IPS-18a (cell line): ENCODE measurements at regions not wholly inside any gene's neighbourhood (a gene's known extent, or its start where the extent isn't known, plus 50 kb on each side); places are given as distances from the start of the nearest gene placed in this dataset.

ENCODE experiments used
- H3K27ac ChIP-seq: one replicate; pipeline ENCODE4 v1.5.1; 2013; ENCODE audit warnings: low read length
- H3K27me3 ChIP-seq: one replicate; pipeline ENCODE4 v1.6.1; 2013; ENCODE audit warnings: mild to moderate bottlenecking, low read length; ENCODE audit not compliant: control insufficient read depth, insufficient read depth
- H3K36me3 ChIP-seq: one replicate; pipeline ENCODE4 v1.6.1; 2013; ENCODE audit warnings: low read depth, low read length; ENCODE audit not compliant: control insufficient read depth
- H3K4me1 ChIP-seq: one replicate; pipeline ENCODE4 v1.6.1; 2013; ENCODE audit warnings: low read depth, low read length; ENCODE audit not compliant: control insufficient read depth
- H3K4me3 ChIP-seq: one replicate; pipeline ENCODE4 v1.5.1; 2013; ENCODE audit warnings: low read length
- H3K9ac ChIP-seq: one replicate; pipeline ENCODE4 v1.6.1; 2013; ENCODE audit warnings: mild to moderate bottlenecking, low read length, moderate library complexity
- H3K9me3 ChIP-seq: one replicate; pipeline ENCODE4 v1.6.1; 2013; ENCODE audit warnings: low read depth, low read length; ENCODE audit not compliant: control insufficient read depth

DNA sequence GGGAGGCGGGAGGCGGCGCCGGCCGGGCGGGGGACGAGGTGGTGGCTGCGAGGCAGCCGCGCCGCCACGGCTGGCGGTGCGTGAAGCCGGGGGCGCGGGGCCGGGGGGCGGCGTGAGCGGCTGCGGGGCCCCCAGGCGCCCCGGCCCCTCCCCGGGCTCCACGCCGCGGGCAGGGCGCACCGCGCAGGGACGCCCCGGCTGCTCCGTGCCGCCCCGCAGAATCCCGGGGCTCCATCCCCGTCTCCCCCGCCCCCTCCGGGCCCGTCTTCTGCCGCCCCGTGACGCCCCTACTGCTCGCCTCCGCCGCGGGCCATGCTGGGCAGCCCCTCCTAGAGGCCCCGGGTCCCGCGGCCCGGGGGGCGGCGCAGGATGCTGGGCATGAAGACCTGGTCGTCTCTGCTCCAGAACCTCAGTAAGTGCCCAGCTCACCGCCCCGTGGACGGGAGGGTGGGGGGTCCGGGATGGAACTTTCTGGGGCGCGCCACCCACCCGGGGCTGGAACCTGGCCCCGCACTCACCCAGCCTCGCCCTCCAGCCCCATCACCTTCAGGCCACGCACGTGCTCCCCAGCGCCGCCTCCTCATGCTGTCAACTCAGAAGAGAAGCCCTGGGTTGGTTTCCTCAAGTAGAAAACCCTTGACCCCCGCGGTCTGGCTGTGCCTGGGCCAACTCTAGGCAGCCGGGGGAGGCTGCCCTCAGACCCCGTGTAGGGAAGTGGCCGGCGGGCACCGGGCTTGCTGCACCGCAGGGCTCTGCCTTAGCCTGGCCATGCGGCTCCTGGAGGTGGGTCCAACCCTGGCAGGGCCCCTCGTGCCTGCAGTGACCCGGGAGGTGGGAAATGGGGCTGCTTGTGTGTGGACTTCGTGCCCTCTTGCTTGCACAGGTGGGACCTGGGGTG is 150.2 kb upstream of the GSE1 start:
- H3K36me3 ChIP-seq: no peaks in the 10 kb centered on the region
- H3K27me3 ChIP-seq: peaks cover 70% of the 10 kb centered on the region
- H3K9ac ChIP-seq: no peak overlapping the region
- H3K4me1 ChIP-seq: peaks cover 19% of the 10 kb centered on the region
- H3K27ac ChIP-seq: no peak overlapping the region
- H3K4me3 ChIP-seq: peak overlapping the region; percentile 11
- H3K9me3 ChIP-seq: no peaks in the 10 kb centered on the region

DNA sequence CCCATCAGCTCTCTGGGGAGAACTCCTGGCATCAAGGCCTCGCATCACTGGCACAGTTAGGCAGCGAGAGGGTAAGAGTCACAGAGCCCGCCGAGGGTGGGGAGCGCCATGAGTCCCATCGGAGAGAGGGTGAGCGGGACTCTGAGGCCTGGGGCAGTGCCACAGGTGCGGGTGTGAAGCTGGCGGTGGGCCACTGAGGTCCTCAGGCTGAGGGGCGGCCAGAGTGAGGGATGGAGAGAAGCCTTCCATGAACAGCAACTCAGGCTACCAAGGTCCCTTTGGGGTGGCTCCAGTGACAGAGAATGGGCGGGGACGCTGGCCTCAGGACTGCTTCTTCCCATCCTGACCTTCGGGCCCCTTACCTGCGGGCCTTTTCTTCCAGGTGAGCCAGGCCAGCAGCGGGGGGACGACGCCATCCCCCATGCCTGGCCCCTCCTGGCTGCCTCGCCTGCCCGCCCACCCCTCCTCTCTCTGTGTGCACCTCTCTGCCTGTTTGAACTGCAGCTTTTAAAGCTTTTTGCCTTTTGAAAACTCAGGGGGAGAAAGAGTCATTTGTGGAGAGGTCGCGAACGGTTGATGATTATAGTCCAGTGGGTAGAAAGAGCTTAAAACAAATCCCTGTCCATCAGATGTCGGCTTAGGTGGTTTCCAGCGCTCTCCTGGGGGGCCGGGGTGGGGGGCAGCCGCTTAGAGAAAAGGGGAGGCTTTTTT is 149.3 kb upstream of the GSE1 start:
- peaks cover 19% of the 10 kb centered on the region for H3K4me1 ChIP-seq
- peaks cover 61% of the 10 kb centered on the region for H3K27me3 ChIP-seq
- no peaks in the 10 kb centered on the region for H3K36me3 ChIP-seq
- no peak overlapping the region for H3K9ac ChIP-seq
- no peak overlapping the region for H3K27ac ChIP-seq
- H3K9me3 ChIP-seq: no peaks in the 10 kb centered on the region
- no peak overlapping the region for H3K4me3 ChIP-seq

DNA sequence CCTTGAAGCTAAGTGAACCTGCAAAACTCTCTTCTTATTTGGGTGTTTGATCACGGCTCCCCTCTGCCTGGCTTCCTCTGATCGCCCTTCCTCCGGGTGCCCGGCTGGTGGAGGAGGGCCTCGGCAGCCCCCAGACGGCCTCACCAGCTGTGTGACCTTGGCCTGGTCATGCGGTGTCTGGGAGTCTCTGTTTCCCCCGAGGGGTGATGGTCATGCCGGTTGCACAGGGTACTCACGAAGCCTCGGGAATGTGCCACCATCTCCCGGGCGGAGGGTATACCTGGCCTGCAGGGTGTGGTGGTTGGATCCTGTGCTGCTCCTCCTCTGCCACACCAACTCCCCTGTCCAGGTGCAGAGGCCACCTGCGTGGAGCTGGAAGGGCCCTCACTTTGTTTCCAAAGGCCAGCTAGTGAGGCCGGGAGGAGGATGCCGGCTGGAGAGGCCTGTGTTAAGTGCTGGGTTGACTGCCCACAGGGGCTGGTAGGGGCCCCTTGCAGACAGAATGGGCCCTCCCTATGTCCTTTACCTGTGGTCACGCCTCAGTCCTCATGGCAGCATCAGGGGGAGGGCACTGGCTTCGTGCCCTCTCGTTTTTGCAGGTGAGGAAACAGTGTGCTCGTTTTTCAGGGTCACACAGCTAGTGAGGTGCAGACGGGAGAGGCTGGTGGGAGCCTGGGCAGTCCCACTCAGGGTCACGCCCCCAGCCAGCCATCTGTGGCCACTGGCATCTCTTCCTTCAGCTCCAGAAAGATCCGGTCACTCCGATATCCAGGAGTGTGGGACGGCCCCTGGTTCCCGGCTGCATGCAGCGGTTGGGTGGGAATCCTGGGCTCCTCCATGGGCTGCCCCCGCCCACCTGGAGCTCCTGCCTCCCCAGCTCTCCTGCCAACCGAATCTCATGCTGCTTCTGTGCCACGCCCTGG is 148.5 kb upstream of the GSE1 start:
- peaks cover 53% of the 10 kb centered on the region for H3K27me3 ChIP-seq
- H3K9me3 ChIP-seq: no peaks in the 10 kb centered on the region
- no peak overlapping the region for H3K27ac ChIP-seq
- no peaks in the 10 kb centered on the region for H3K36me3 ChIP-seq
- peaks cover 19% of the 10 kb centered on the region for H3K4me1 ChIP-seq
- no peak overlapping the region for H3K9ac ChIP-seq
- no peak overlapping the region for H3K4me3 ChIP-seq

DNA sequence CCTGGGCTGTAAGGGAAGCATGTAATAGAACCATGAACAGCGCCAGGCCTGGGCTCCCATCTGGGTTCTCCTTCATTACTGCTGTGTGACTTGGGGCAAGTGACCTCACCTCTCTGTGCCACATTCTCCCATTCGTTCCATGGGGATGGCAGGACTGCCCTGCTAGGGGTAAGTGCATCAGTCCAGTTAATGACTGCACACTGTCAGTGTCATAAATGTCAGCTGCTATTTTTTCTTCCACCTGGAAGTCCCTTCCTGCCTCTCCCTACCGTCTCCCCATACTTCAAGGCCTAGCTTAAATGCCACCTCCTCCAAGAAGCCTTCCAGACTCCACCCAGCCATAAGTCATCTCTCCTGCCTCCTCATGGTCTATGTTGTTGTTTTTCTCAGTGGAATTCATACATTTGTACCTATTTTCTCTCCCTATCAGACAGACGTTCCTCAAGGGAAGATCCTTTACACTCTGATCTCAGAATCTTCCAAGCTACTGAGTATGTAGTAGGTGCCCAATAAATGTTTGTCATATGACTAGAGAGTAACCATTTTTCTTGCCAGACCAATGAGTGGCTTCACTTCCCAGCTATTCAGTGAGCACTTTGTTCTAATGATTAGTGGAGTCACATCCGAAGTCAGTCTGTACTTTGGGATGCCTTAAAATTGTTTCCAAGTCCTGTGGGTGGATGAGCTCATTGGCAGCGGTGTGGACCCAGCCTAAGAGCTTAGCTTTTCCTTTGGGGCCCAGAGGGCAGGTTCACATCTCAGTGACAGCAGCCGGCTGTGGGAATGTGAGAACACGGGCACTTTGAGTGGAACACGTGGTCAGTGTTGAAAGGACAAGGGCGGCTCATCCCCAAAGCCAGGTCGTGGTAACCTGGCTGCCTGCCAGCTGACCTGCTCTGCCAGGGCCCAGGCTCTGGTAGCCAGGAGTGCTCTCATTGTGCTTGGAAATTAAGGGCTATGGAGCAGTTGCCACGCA is 147.5 kb upstream of the GSE1 start:
- Histone ChIP-seq H3K9ac (no peak overlapping the region), H3K36me3 (no peaks in the 10 kb centered on the region), H3K4me3 (no peak overlapping the region), H3K27me3 (peaks cover 46% of the 10 kb centered on the region), H3K27ac (no peak overlapping the region), H3K9me3 (no peaks in the 10 kb centered on the region), H3K4me1 (peaks cover 9% of the 10 kb centered on the region)

DNA sequence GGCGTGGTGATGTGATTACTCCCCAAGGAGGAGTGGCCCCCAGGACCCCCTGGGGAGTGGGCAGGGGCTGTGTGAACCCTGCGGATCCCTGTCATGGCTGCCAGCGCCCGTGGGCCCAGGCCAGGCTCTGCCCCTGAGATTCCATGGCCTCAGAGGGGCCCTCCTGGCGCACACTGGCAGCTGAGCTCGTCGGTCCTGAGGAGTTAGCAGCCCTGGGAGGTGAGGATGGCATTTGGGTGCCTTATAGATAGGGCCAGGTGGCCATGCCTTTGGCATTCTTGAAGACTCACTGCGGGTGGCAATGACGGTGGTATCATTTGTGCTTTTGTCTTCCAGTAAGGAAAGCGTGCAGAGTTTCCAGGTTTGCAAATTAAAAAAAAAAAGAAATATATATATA is 146.8 kb upstream of the GSE1 start:
- Histone ChIP-seq H3K27ac (no peak overlapping the region), H3K4me1 (peaks cover 2% of the 10 kb centered on the region), H3K36me3 (no peaks in the 10 kb centered on the region), H3K4me3 (no peak overlapping the region), H3K9ac (no peak overlapping the region), H3K27me3 (peaks cover 39% of the 10 kb centered on the region), H3K9me3 (no peaks in the 10 kb centered on the region)

DNA sequence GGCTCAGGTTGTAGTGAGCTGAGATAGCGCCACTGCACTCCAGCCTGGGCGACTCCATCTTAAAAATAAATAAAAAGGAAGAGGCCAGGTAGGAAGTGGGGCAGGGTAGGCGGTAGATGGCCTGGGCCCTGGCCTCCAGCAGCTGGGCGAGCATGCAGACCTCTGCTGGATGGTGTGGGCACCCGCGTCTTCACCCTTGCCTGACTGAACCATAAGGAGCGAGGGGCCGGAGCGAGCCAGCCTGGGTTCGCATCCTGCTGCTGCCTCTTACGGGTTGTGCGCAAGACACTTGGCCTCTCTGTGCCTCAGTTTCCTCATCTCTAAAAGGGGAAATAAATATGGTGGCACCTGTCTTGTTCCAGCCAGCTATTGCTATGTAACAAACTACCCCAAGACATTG is 146.1 kb upstream of the GSE1 start:
- Histone ChIP-seq H3K27ac (no peak overlapping the region), H3K4me1 (no peaks in the 10 kb centered on the region), H3K27me3 (peaks cover 33% of the 10 kb centered on the region), H3K9me3 (no peaks in the 10 kb centered on the region), H3K4me3 (no peak overlapping the region), H3K36me3 (no peaks in the 10 kb centered on the region), H3K9ac (no peak overlapping the region)

DNA sequence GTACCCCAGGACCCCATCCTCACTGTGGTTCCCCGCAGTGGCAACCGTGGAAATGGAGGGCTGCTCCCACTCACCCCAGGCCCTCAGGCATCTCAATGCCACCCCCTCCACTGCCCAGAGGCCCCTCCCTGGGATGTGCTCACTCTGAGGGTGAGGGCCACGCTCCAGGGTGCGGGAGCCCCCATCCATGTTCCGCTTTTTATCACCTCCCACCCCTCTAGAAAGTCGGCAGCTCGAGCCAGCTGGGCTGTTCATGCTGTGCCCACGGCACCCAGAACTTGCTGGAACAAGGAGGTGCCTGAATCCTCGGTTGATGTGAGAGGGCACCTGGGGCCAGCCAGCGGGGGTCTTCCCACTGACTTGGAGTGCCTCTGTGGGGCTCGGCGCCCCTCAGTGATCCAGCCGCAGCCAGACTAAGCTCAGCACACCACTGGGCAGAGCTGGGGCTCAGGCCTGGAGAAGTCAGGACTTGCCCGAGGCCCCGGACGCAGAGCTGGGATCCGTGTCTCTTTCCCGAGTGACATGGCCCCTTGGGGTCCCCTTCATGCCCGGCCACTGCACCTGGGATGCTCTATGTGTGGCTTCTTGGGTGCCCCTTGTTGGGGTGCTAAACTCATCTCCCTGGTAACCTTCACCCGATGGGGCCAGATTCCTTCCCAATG is 143.1 kb upstream of the GSE1 start:
- peaks cover 17% of the 10 kb centered on the region for H3K4me1 ChIP-seq

DNA sequence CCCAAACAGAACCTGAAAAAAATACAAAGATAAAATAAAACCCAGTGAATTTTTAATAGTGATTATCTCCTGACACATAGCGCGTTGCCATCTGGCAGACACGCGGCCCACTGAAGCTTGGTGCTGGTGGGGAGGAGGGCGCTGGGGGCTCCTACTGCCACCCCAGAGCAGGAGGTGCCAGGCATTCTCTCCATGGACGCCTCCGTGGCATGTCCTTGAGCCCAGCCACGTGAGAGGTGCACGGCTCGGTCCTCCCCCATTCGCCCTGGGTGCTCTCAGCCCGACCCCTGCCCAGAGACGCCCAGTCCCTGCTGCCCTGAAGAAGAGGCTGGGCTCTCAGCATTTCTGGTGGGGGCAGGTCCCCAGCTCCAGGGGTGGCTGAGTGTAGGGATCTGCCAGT is 142.2 kb upstream of the GSE1 start:
- Histone ChIP-seq H3K9ac (no peak overlapping the region), H3K27ac (no peak overlapping the region), H3K9me3 (no peaks in the 10 kb centered on the region), H3K27me3 (peaks cover 5% of the 10 kb centered on the region), H3K4me1 (peaks cover 18% of the 10 kb centered on the region), H3K4me3 (no peak overlapping the region), H3K36me3 (no peaks in the 10 kb centered on the region)

More for the DNA sequence above, 143.1 kb upstream of the GSE1 start:
- no peak overlapping the region for H3K4me3 ChIP-seq
- H3K36me3 ChIP-seq: no peaks in the 10 kb centered on the region
- H3K27ac ChIP-seq: no peak overlapping the region
- peaks cover 11% of the 10 kb centered on the region for H3K27me3 ChIP-seq
- no peaks in the 10 kb centered on the region for H3K9me3 ChIP-seq
- no peak overlapping the region for H3K9ac ChIP-seq

DNA sequence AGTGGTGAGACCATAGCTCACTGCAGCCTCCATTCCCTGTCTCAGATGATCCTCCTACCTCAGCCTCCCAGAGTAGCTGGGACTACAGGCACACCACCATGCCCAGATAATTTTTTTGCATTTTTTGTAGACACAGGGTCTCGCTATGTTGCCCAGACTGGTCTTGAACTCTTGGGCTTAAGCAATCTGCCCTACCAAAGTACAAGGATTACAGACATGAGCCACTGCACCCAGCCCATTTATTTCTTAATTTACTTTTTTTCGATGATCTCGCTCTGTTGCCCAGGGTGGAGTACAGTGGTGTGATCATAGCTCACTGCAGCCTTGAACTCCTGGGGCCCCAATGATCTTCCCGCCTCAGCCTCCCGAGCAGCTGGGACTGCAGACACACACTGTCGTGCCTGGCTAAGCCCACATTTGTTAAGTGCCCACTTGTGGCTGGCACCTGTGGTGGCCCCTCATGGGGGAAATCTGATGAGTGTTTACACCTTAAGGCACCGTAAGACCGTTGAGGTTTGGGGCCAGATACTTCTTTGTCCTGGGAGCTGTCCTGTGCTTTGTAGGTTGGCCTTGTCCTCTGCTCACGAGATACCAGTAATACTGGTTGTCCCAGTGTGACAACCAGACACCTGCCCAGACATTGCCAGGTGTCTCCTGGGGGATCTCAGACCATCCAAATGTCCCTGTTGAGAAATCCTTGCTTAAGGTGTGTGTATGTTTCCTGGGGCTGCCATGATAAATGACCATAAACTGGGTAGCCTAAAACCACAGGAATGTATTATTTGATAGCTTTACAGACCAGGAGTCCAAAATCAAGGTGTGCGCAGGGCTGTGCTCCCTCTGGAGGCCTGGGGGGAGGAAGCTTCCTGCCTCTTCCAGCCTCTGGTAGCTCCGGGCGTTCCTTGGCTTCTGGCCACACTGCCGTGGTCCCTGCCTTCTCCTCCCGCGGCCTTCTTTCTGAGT is 141.4 kb upstream of the GSE1 start:
- Histone ChIP-seq H3K27ac (no peak overlapping the region), H3K27me3 (peaks cover 5% of the 10 kb centered on the region)

More for the DNA sequence above, 141.4 kb upstream of the GSE1 start:
- Histone ChIP-seq H3K36me3 (no peaks in the 10 kb centered on the region), H3K4me3 (no peak overlapping the region), H3K4me1 (peaks cover 18% of the 10 kb centered on the region), H3K9ac (no peak overlapping the region), H3K9me3 (no peaks in the 10 kb centered on the region)
